ENCODE measurements at regions not wholly inside any gene's neighbourhood (a gene's known extent, or its start where the extent isn't known, plus 50 kb on each side); places are given as distances from the start of the nearest gene placed in this dataset.

GRCh38 chr3:41045491-41045890 lies 153.8 kb upstream of the CTNNB1 start:
- peaks cover 0 to 5% (median 0%) of the 10 kb centered on the region in 9 donors for H3K9me3 Mint-ChIP-seq
- no peak for ATAC-seq
- H3K27ac Mint-ChIP-seq = peak overlapping the region in 1 of 10 donors; percentile 13
- POLR2A ChIA-PET = no interaction called here
- no peaks in the 10 kb centered on the region for H3K4me1 Mint-ChIP-seq
- H3K4me3 Mint-ChIP-seq = no peak overlapping the region
- H3K27me3 Mint-ChIP-seq = peaks cover 0 to 7% (median 7%) of the 10 kb centered on the region in 5 donors
- no peaks in the 10 kb centered on the region for H3K36me3 Mint-ChIP-seq
- DNase-seq = no peak

GRCh38 chr3:41050144-41050543 lies 149.2 kb upstream of the CTNNB1 start:
- no peak overlapping the region for H3K27ac Mint-ChIP-seq
- no peak for ATAC-seq
- no peaks in the 10 kb centered on the region for H3K36me3 Mint-ChIP-seq
- H3K4me3 Mint-ChIP-seq = no peak overlapping the region
- H3K27me3 Mint-ChIP-seq = peaks cover 0 to 14% (median 6%) of the 10 kb centered on the region in 5 donors
- peaks cover 0 to 7% (median 0%) of the 10 kb centered on the region in 9 donors for H3K9me3 Mint-ChIP-seq
- POLR2A ChIA-PET = no interaction called here
- no peaks in the 10 kb centered on the region for H3K4me1 Mint-ChIP-seq
- no peak for DNase-seq

GRCh38 chr3:41053220-41053619 lies 146.1 kb upstream of the CTNNB1 start:
- Mint-ChIP-seq H3K27me3 (peaks cover 0 to 14% (median 5%) of the 10 kb centered on the region in 5 donors), H3K27ac (no peak overlapping the region), H3K4me1 (no peaks in the 10 kb centered on the region), H3K36me3 (no peaks in the 10 kb centered on the region), H3K4me3 (no peak overlapping the region), H3K9me3 (peaks cover 0 to 3% (median 0%) of the 10 kb centered on the region in 9 donors)
- ATAC-seq (no peak), DNase-seq (no peak)
- POLR2A ChIA-PET = no interaction called here

GRCh38 chr3:41060106-41060505 lies 139.2 kb upstream of the CTNNB1 start:
- ATAC-seq (no peak), DNase-seq (no peak)
- Mint-ChIP-seq H3K27me3 (peaks cover 1 to 19% (median 4%) of the 10 kb centered on the region in 5 donors), H3K36me3 (no peaks in the 10 kb centered on the region), H3K9me3 (peaks cover 0 to 1% (median 0%) of the 10 kb centered on the region in 9 donors), H3K4me3 (no peak overlapping the region), H3K27ac (no peak overlapping the region), H3K4me1 (peaks cover 0 to 2% (median 0%) of the 10 kb centered on the region in 4 donors)
- POLR2A ChIA-PET = no interaction called here

DNA sequence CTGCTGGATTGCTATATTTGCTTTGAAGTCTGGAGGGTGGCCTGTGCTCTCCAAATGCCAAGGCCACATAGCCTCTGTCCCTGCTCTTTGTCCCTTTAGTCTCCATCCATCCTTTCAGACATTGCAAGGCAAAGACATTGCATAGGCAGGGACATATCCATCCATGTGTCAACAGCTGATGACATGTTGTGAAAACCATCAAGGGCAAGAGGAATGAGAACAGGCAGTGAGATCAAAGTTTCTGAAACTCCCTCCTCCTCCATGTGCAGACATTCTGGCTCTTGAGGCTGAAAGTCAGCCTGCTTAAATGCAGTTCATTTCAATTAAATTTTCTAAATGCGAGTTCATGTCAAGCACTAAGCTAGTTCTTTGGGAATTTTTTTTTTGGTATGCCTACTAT lies 135.2 kb upstream of the CTNNB1 start:
- peaks cover 0 to 1% (median 0%) of the 10 kb centered on the region in 9 donors for H3K9me3 Mint-ChIP-seq

GRCh38 chr3:41064526-41064925 lies 134.8 kb upstream of the CTNNB1 start:
- peaks cover 1 to 19% (median 4%) of the 10 kb centered on the region in 5 donors for H3K27me3 Mint-ChIP-seq
- peaks cover 0 to 2% (median 0%) of the 10 kb centered on the region in 4 donors for H3K4me1 Mint-ChIP-seq
- peak overlapping the region in 1 of 10 donors; percentile 44 for H3K27ac Mint-ChIP-seq
- no peaks in the 10 kb centered on the region for H3K36me3 Mint-ChIP-seq
- no peak overlapping the region for H3K4me3 Mint-ChIP-seq
- peaks cover 0 to 1% (median 0%) of the 10 kb centered on the region in 9 donors for H3K9me3 Mint-ChIP-seq
- no peak for DNase-seq
- POLR2A ChIA-PET = no interaction called here
- no peak for ATAC-seq

More for the DNA sequence above, 135.2 kb upstream of the CTNNB1 start:
- Mint-ChIP-seq H3K4me3 (no peak overlapping the region), H3K36me3 (no peaks in the 10 kb centered on the region), H3K4me1 (peaks cover 0 to 2% (median 0%) of the 10 kb centered on the region in 4 donors), H3K27ac (peak overlapping the region in 1 of 10 donors; percentile 44), H3K27me3 (peaks cover 1 to 19% (median 4%) of the 10 kb centered on the region in 5 donors)
- POLR2A ChIA-PET = no interaction called here
- ATAC-seq (no peak), DNase-seq (no peak)

DNA sequence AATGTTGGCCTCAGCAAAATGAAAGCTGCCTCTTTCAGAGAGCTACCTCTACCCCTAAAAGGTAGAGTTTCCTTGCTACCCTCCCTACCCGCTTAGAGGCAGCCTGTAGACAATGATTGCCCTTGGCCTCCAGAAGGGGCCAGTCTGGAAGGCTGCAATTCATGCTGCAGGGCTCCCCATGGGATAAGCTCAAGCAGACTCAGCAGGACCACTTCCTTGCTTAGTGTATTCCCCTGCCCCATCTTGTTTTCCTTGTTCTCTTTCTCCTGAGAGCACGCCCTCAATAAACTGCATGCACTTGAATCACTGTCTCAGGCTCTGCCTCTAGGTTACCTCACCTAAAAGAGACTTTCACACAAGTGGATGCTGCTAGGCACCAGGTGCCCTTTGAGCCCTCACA lies 134.0 kb upstream of the CTNNB1 start:
- ATAC-seq (no peak), DNase-seq (no peak)
- H3K9me3 Mint-ChIP-seq = peaks cover 0 to 1% (median 0%) of the 10 kb centered on the region in 9 donors
- no peak overlapping the region for H3K4me3 Mint-ChIP-seq
- no peaks in the 10 kb centered on the region for H3K36me3 Mint-ChIP-seq
- POLR2A ChIA-PET = no interaction called here
- H3K27me3 Mint-ChIP-seq = peaks cover 1 to 19% (median 4%) of the 10 kb centered on the region in 5 donors
- H3K27ac Mint-ChIP-seq = peak overlapping the region in 1 of 10 donors; percentile 21
- H3K4me1 Mint-ChIP-seq = peaks cover 0 to 2% (median 0%) of the 10 kb centered on the region in 4 donors

DNA sequence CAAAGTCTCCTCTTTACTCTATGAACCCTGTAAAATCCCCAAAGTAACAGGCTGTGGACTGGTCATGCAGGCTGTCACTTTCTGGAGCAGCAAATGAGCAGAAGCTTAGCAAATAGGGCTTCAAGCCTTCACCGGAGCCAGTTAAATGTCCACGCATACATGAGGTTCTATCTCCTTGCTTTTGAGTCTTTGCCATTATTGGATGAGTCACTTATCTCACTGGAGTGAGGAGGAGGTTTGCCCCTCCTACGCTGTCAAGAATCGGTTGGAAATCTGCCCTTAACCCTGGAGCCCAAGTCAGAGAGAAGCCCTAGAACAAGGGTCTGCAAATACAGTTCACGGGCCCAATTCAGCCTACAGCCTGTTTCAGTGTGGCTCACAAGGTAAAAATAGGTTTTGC lies 126.1 kb upstream of the CTNNB1 start:
- POLR2A ChIA-PET = no interaction called here
- H3K36me3 Mint-ChIP-seq = no peaks in the 10 kb centered on the region
- no peak overlapping the region for H3K27ac Mint-ChIP-seq
- ATAC-seq = no peak
- DNase-seq = no peak
- H3K9me3 Mint-ChIP-seq = peaks cover 0 to 2% (median 0%) of the 10 kb centered on the region in 9 donors
- H3K4me1 Mint-ChIP-seq = no peaks in the 10 kb centered on the region
- H3K27me3 Mint-ChIP-seq = peaks cover 0 to 4% (median 2%) of the 10 kb centered on the region in 5 donors
- H3K4me3 Mint-ChIP-seq = no peak overlapping the region

DNA sequence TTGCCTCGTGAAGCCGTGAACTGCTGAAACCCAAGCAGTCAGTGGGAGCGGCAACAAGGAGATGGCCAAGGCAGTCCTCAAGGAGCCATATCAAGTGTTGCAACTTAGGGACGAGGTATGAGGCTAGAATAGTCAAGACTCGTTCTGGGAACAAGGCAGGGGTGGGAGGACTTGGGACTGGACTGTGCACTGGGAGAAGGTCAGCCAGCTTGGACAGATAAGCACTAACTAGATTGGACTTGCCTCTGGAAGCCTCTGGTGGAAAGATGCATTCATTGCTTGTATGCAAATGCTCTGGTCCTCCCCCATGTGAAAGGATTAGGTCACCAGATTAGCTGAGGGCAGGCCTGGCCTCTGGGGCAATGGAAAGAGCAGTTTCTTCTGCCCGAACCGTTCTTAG lies 123.3 kb upstream of the CTNNB1 start:
- peaks cover 0 to 4% (median 2%) of the 10 kb centered on the region in 5 donors for H3K27me3 Mint-ChIP-seq
- H3K4me3 Mint-ChIP-seq = no peak overlapping the region
- H3K4me1 Mint-ChIP-seq = peaks cover 0 to 2% (median 0%) of the 10 kb centered on the region in 4 donors
- no peaks in the 10 kb centered on the region for H3K36me3 Mint-ChIP-seq
- ATAC-seq (no peak), DNase-seq (no peak)
- H3K27ac Mint-ChIP-seq = no peak overlapping the region
- H3K9me3 Mint-ChIP-seq = peaks cover 0 to 2% (median 0%) of the 10 kb centered on the region in 9 donors
- POLR2A ChIA-PET = no interaction called here

- POLR2A ChIA-PET = no interaction called here
Measured at GRCh38 chr3:41076399-41076798, 122.9 kb upstream of the CTNNB1 start.

GRCh38 chr3:41080141-41080540 lies 119.2 kb upstream of the CTNNB1 start:
- Mint-ChIP-seq H3K36me3 (no peaks in the 10 kb centered on the region), H3K27ac (no peak overlapping the region), H3K27me3 (peaks cover 0 to 4% (median 2%) of the 10 kb centered on the region in 5 donors), H3K9me3 (peaks cover 0 to 2% (median 0%) of the 10 kb centered on the region in 9 donors), H3K4me1 (peaks cover 0 to 2% (median 0%) of the 10 kb centered on the region in 4 donors), H3K4me3 (no peak overlapping the region)
- no peak for DNase-seq
- ATAC-seq = no peak
- POLR2A ChIA-PET = no interaction called here

More at GRCh38 chr3:41076399-41076798, 122.9 kb upstream of the CTNNB1 start:
- H3K27ac Mint-ChIP-seq = no peak overlapping the region
- H3K9me3 Mint-ChIP-seq = peaks cover 0 to 2% (median 0%) of the 10 kb centered on the region in 9 donors
- no peaks in the 10 kb centered on the region for H3K36me3 Mint-ChIP-seq
- peaks cover 0 to 4% (median 2%) of the 10 kb centered on the region in 5 donors for H3K27me3 Mint-ChIP-seq
- no peak overlapping the region for H3K4me3 Mint-ChIP-seq
- ATAC-seq (no peak), DNase-seq (no peak)
- peaks cover 0 to 2% (median 0%) of the 10 kb centered on the region in 4 donors for H3K4me1 Mint-ChIP-seq

DNA sequence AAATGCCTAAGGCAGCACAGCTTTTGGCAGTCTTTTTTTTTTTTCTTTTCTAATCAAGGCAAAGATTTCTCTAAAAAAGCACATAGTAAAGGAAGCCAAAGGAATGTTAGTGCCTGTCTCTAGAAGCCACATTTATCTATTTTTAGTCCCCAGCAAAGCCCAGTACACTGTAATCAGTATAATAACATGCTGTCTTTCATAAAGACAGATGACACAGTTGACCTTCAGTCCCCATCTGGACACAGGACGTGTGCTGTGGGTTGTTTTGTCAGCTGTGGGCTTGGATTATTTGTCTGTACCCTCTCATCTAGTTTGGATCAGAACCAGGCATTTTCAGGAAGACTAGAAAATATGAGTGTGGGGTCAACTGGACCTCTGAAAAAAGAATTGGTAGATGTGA lies 110.4 kb upstream of the CTNNB1 start:
- Mint-ChIP-seq H3K9me3 (peaks cover 0 to 2% (median 0%) of the 10 kb centered on the region in 9 donors), H3K4me1 (no peaks in the 10 kb centered on the region), H3K27me3 (peaks cover 0 to 10% (median 0%) of the 10 kb centered on the region in 5 donors), H3K27ac (no peak overlapping the region), H3K36me3 (no peaks in the 10 kb centered on the region), H3K4me3 (no peak overlapping the region)
- POLR2A ChIA-PET = interaction anchor here (0.6 kb wide), 1 partner anchor 1046 kb away, joined by 3 read pairs; no protein-coding TSS in a partner anchor
- DNase-seq (no peak), ATAC-seq (no peak)

- peaks cover 0 to 10% (median 0%) of the 10 kb centered on the region in 5 donors for H3K27me3 Mint-ChIP-seq
- ATAC-seq (no peak), DNase-seq (no peak)
- no peaks in the 10 kb centered on the region for H3K36me3 Mint-ChIP-seq
- no peak overlapping the region for H3K27ac Mint-ChIP-seq
- POLR2A ChIA-PET = interaction anchor here (0.6 kb wide), 1 partner anchor 1045 kb away, joined by 3 read pairs; no protein-coding TSS in a partner anchor
- H3K4me1 Mint-ChIP-seq = no peaks in the 10 kb centered on the region
- peaks cover 0 to 2% (median 0%) of the 10 kb centered on the region in 9 donors for H3K9me3 Mint-ChIP-seq
- H3K4me3 Mint-ChIP-seq = no peak overlapping the region
Measured at GRCh38 chr3:41089566-41089965, 109.7 kb upstream of the CTNNB1 start.

DNA sequence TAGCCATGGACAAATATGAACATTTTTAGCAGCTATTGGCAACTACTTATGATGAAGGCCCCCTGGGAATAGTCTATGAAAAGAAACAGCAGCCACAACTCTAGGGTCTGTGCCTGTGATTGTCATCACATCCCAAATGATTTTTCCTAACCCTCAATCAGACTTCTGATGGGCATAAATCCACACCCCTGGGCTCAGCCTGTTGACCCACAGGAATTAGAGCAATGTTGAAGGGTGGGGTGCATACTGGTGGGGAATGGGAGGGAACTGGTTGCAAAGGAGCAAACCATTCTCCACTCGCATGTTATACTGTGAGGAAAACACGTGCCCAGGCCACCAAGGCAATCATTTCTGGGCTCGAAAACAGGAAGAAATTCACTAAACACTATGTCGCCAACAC lies 106.5 kb upstream of the CTNNB1 start:
- H3K36me3 Mint-ChIP-seq = no peaks in the 10 kb centered on the region
- no peak for DNase-seq
- no peaks in the 10 kb centered on the region for H3K9me3 Mint-ChIP-seq
- no peak overlapping the region for H3K4me3 Mint-ChIP-seq
- no peak overlapping the region for H3K27ac Mint-ChIP-seq
- no peak for ATAC-seq
- H3K27me3 Mint-ChIP-seq = peaks cover 0 to 2% (median 0%) of the 10 kb centered on the region in 5 donors
- H3K4me1 Mint-ChIP-seq = peaks cover 0 to 2% (median 0%) of the 10 kb centered on the region in 4 donors
- POLR2A ChIA-PET = no interaction called here
